GM11168 (cell line): ENCODE measurements at regions not wholly inside any gene's neighbourhood (a gene's known extent, or its start where the extent isn't known, plus 50 kb on each side); places are given as distances from the start of the nearest gene placed in this dataset.
"Not testable (repeated sequence)": the region's sequence is repeated elsewhere in the genome, so short reads cannot be mapped to it uniquely, and the experiment has no call there.

Experiments used
- in situ Hi-C: fragments of 300-500 bp; cut with MboI; formaldehyde crosslinking; loops from one replicate; pipeline ENCODE4 v1.12.0; 2022; ENCODE audit warnings: low sequenced_read_pairs; ENCODE audit not compliant: unreplicated experiment

DNA sequence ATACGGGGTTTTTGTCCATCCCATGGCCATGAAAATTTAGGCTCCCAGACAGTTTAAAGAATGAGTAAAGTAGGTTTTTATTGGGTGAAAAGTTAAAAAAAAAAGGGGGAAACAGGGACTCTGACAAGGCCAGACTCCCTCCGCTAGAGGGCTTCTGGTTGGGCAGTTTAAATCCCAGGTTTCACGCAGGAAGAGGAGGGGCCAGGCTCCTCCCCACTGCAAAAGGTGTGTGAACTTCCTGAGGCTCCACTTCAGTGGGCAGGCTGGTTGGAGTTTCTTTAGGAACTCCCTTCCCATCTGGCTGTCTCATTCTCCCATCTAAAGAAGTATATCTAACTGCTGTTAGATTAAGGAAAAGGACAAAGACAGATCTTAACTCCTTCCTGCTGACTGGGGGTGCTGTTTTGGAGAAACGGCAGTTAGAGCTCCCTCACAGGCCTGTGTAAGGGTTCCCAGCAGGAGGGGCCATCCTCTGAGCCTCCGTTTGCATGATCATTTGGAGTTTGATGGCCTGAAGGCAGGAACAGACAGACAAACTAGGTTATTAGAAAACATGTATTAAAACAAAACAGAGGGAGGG is 1160.7 kb downstream of the CNTNAP5 start:
- in situ Hi-C loops, result no loop called here

DNA sequence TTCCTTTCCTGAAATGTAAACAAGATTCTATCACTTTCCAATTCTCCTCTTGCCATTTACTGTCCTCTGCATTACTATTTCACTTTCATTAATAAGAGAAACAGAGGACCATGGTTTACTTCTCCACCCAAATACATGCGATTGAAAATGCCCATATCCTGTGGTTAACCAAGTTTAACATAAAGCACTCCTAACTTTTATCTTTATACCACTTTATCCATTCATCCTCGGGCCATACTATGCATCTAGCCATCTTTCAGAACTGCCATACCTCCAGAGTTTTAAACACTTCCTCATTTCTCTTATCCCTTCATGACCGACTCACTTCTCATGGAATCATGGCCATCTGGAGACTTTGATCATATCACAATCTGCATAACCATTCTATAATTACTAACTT is 1182.3 kb downstream of the CNTNAP5 start:
- in situ Hi-C loops, result no loop called here

DNA sequence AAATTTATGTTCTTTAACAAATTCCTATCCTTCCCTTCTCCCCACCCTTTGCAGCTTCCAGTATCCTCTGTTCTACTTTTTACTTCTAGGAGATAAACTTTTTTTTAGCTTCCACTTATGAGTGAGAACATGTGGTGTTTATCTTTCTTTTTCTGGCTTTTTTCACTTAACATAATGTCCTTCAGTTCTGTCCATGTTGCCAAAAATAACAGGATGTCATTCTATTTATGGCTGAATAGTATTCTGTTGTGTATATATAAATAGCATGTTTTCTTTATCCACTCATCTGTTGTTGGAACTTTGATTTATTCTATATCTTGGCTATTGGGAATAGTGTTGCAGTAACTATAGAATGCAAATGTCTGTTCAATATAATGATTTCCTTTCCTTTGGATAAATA is 1191.2 kb downstream of the CNTNAP5 start:
- in situ Hi-C loops, result no loop called here

DNA sequence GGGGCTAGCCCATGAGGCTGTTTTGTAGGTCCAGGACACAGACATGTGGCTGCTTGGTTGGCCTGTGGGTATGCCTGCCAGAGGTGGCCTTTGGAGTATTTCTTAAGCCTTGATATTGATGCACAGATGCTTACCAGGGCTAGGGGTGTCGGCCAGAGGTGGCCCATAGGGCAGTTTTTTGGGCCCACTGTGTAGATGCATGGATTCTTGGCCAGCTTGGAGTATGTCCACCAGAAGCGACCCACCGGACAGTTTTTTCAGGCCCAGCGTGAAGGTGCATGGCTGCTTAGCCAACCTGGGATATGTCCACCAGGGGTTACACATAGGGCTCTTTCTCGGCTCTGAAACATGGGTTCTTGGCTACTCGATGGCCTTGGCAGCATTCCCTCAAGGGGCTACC is 1199.1 kb downstream of the CNTNAP5 start:
- in situ Hi-C loops, result no loop called here

DNA sequence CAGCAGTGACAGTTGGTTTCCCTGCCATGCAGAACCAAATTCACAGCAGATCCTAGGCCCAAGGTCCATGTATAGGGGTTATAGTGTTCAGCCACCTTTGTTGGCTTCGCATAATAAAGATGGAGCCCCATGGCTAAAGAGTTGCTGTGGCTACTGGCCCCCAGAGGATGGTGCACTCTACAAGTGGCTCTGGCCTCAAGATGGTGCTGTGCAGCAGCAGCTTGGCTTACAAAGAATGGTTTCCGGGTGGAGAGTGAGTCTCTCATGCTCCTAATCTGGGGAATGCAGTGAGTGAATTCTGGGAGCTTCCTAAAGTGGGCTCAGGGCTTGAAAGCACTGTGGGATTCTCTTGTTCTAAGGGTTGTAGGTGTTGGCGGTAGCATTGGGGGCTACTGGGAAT is 1199.7 kb downstream of the CNTNAP5 start:
- in situ Hi-C loops, result loop anchor here (25.0 kb wide), 1 partner anchor 237 kb away; no protein-coding TSS in a partner anchor

DNA sequence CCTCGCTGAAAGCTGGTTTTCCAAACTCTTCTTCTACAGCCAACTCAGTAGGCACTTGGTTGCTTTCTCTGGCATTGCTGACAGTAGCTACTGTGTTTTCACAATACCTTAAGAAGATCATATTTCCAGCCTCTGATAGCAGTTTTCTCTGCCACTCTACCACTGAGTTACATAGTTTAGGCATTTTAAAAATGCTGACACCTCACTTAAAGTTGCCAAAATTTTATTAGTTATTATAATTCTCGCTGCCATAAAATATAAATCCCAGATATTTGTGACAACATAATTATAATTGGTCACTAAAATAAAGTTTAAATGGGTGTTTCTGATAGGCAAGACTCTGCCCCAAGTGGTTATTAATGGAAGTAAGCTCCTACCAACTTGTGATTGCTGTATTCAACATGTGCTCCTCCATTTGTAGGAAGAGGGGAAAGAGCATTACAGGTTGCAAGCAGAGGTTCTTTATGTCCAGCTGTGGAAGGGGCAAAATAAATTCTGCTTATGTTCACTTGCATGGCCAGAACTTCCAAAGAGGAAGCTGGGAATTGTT is 1202.8 kb downstream of the CNTNAP5 start:
- in situ Hi-C loops, result loop anchor here (25.0 kb wide), 1 partner anchor 234 kb away; no protein-coding TSS in a partner anchor

DNA sequence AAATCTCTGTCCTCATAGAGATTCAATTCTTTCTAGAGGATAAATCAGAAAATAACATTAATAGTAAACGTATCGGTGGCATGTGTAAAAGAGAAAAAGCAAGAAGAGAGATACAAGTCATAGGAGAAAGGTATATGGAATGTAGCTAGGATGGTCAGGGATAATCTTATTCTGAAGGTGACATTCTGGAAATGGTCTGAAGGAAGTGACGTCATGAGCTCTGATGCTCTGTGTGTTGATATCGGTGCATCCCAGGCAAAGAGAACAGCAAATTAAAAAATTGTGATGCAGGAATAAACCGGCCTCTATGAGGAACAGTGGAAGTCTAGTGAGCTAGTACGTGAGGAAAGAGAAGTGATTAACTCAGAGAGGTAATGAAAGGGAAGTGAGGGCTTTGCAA is 1215.8 kb downstream of the CNTNAP5 start:
- in situ Hi-C loops, result loop anchor here (25.0 kb wide), 1 partner anchor 221 kb away; no protein-coding TSS in a partner anchor

DNA sequence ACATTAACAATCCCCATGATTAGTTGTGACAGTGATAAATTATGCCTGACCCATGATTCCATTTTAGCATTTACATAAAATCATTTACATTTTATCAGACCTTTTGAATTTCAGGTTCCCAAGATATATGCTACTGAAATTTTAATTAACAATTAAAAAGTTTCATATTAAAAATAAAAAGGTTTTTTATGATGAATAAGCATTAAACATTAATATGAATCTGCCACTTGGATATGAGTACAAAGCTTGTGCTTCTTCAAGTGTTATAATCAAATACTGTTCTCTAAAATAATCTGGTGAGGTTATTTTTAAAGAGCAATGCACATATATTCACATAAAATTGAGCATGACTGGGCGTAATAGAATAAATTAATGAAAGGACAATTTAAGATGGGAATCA is 1218.0 kb downstream of the CNTNAP5 start:
- in situ Hi-C loops, result loop anchor here (25.0 kb wide), 1 partner anchor 219 kb away; no protein-coding TSS in a partner anchor

DNA sequence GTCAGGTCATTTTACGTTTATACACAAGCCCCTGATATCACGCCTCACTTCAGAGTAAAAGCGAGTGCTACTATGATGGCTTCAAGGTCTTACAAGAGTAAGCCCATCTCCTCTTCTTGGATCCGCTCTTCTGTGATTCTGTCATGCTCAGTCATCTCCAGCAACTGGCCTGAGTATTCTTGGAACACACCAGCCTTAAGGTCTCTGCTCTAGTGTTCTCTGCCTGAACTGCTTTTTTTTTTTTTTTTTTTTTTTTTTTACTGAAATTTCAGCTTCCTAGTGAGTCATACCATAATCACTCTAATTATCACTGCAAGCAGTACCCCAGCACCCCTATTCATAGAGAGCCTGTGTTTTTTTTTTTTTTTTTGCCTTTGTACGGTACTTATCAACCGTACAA is 1228.9 kb downstream of the CNTNAP5 start:
- in situ Hi-C loops, result no loop called here

DNA sequence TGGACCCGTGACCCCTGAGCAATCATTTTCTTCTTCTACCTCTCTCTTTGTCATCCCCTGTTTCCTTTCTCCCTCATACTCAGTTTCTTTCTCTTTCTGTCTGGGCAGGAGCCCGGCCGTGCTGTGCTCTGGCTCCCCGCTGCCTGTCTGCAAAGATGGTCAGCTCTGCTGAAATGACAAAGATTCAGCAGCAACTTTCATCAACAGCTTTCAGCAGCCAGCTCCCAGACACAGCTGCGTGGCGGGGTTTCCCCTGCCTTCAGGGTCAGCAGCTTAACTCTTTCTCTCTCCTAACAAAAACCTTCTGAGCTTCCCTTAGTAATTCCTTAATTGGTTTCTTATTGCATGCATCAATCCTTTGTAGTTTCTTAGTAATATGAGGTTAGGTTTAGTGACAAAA is 1234.4 kb downstream of the CNTNAP5 start:
- in situ Hi-C loops, result no loop called here

DNA sequence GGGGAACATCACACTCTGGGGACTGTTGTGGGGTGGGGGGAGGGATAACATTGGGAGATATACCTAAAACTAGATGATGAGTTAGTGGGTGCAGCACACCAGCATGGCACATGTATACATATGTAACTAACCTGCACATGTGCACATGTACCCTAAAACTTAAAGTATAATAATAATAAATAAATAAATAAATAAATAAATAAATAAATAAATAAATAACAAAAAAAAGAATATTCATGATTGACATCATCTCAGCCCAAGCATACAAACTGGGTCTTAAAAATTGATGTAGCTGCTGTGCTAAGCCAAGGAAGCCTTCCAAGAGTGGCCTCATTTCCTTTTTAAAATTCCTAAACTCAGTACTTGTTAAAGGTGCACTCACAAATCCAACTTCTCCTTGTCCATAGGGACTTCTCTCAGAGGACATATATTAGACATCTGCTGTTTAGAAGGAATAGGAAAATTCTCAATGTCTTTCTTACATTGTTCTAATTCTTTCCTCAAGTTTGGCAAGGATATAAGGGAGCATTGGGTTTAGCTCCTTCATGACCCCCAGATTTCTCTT is 1235.4 kb downstream of the CNTNAP5 start:
- in situ Hi-C loops, result not testable (repeated sequence)

DNA sequence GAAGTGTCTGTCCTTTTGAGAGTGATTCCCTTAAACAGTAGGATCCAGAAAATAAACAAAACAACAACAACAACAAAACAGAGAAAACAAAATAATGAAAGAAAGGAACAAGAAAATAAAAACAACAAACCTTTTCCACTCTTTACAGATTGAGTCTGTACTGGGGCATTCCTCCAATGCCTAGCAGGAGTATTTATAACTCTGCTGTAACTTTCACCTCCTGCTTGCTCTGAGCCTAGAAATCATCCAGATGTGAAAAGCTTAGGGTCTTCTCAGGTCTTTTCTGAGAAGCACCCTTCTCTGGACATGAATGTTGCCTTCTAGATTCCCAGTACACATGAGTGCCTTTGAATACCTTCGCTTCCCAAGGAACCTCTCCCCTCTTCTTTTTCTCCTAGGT is 1239.4 kb downstream of the CNTNAP5 start:
- in situ Hi-C loops, result no loop called here

DNA sequence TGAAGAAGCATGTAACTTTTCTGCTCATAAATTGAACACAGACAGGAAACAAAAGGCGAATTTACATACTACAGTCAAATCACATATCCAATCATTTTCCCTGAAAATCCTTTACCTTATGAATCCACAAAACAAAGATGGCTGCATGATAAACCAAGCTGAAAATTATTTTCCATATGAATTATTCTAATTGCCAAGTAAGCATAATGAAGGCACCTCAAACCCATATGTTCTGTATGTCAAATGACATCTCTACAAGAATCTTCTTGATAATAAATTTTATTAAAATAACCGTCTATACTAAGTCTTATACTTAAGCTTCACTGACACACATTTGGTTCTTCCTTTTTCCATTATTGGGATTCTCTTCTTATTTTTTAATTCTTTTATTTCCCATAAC is 1242.6 kb downstream of the CNTNAP5 start:
- in situ Hi-C loops, result no loop called here

DNA sequence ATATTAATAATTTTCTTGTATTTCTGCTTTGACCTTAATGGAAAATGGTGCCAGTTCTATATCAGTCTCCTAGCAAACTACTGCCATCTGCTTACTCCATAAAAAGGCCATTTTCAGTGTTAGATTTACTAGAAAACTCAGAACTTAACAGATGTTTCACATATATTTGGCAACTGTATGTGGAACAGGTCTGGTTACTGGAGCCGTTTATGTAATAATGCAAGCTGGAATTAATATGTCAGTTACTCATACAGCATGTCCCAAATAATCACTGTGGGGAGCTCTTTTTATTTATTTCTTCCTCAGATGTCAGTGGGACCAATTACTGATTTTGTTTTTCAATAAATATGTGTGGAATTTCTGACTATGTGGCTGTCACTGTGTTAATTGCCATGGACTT is 1247.6 kb downstream of the CNTNAP5 start:
- in situ Hi-C loops, result no loop called here

DNA sequence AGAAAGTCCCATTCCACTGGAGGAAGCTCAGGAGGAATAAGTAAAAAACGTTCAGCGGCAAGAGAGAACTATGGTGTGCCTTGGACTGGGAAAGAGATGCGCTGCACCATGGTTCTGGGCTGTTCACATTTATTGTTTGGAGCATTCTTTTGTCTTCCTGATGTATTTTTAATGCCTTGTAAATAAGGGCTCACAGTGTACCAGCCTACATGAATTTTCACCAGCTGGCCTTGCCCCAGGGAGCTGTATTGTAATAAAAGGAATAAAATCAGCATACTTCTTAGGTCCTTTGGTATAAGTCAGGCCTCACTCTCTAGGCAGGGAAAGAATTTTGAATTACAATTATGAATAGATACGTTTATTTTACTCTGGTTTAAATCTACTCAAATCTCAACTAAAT is 1249.6 kb downstream of the CNTNAP5 start:
- in situ Hi-C loops, result no loop called here

DNA sequence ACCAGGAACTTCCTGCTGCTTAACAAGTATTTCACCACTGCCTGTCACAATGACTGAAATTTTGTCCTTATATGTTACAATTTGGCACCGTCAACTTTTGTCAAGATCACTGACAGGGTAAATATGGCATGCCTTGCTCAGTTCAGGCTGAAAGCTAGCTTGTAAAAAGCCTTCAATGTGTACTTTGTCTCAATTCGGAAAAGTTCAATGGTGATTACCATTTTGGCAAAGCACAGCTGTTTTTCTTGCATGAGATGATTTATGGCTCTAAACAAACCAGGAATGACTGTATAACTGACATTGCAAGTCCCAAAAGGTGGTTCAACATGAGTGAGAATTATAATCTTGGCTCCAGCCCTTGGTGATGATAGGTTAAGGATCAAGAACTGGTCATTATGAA is 1255.2 kb downstream of the CNTNAP5 start:
- in situ Hi-C loops, result no loop called here

DNA sequence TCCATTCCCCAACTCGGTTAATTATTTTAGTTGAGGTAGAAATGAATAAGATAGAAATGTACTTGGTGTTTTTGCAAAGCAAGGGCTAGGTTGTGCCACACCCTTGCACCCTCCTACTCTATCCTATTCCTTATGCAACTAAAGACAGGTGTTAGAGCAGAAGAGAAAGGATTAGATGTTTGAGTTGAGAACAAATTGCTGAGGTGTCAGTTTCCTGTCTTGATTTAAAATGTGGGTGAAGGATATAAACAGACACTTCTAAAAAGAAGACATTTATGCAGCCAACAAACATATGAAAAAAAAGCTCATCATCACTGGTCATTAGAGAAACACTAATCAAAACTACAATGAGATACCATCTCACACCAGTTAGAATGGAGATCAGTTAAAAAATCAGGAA is 1256.2 kb downstream of the CNTNAP5 start:
- in situ Hi-C loops, result no loop called here

DNA sequence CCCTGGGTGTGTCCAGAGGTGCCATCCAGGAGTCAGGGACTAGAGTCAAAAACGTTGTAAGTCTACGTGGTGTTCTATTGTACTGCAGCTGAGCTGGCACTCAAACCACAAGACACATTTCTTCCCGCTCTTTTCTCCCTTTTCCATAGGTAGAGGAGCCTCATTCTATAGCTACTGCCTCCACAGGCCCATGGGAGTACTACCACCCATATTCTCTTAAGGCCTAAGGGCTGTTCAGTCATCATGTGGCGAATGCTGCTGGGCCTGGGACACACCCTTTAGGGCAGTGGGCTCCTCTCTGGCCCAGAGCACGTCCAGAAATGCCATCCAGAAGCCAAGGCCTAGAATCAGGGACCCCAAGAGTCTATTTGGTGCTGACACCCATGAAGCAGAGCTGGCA is 1271.7 kb downstream of the CNTNAP5 start:
- in situ Hi-C loops, result no loop called here

DNA sequence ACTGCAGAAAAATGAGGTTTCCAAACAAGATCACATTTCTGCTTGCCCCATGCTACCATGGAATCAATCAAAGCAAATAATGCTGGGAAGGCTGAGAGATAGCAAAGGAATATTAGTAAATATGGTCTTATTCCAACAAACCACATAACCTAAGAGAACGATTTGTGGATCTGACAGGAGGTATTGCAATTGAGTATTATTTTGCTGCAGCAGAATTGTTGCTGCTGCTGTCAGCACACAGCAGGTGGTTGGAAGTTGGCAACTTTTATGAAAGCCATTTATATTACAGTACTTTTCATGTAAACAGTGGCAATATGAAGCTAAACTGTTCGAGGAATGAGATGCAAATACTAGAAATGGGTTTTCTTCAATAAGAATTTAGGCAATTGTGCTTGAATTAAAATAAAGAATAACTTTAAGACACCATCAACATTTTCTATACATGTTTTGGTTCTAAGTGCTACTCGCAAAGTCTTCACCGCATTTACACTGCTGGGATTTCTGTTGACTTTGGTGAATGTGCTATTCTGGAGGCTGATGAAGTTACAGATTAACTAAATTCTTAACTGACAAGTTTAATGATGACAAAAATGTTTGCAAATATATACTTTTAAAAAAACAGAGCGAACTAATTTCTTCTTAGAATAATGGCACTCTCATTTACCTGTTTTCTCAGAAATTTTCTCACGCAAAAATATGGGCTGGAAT is 1285.7 kb downstream of the CNTNAP5 start:
- in situ Hi-C loops, result no loop called here

DNA sequence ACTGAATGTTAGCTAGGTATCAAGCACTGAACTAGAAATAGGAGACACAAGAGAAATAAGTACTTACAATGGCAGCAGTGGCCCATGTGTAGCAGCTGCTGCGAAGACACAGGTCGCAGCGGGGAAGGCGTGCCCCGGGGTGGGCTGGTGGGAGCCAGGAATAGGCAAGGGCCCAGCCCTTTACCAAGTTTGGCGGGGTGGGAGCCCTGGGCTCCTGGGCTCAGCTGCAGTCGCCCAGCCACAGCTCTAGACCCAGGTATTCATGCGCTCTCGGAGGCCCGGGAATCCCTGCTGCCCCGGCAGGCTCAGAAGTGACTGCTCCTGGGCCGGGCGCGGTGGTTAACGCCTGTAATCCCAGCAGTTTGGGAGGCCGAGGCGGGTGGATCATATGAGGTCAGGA is 1287.3 kb downstream of the CNTNAP5 start:
- in situ Hi-C loops, result no loop called here

DNA sequence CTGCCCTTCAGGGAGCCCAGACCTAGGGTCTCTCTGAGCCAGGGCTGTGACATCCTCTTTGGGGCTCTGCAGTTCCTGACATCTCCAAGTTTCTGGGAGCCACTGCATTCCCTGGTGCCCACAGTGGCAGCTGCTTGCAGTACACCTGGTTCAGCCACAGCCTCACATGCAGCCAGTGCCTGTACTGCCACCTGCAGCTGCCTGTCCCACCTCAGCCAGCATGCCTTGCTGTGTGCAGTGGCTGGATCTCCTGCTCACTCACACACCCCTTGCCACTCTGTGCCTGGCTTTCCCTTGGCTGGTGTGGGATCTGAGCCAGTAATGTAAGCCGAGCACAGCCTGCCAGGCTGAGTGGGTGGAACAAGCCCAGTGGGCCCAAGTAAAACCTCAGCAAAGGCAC is 1288.7 kb downstream of the CNTNAP5 start:
- in situ Hi-C loops, result no loop called here
